Calu3 (cell line): ENCODE measurements at regions not wholly inside any gene's neighbourhood (a gene's known extent, or its start where the extent isn't known, plus 50 kb on each side); places are given as distances from the start of the nearest gene placed in this dataset.

Source experiments
- BruUV-seq: library from RNA; stranded (reverse); fragments of 400-500 nt; replicated peaks from 2 replicates; lab custom pipeline; 2021; lab: Mats Ljungman, UMichigan
- CTCF ChIA-PET: fragments of 300-600 bp; sonication (Branson Sonifier 250); formaldehyde crosslinking; loops from one replicate; lab custom pipeline; 2022; ENCODE audit warnings: antibody characterized with exemption; lab: Charles Lee
- DNase-seq: peaks from one replicate; pipeline ENCODE4 v3.0.0; 2022
- H3K27ac Mint-ChIP-seq: one replicate; pipeline ENCODE4 v1.8.0; 2022; ENCODE audit warnings: mixed read lengths; ENCODE audit not compliant: unreplicated experiment
- H3K27me3 Mint-ChIP-seq: one replicate; pipeline ENCODE4 v1.8.0; 2022; ENCODE audit warnings: mixed read lengths; ENCODE audit not compliant: unreplicated experiment
- H3K36me3 Mint-ChIP-seq: one replicate; pipeline ENCODE4 v1.8.0; 2022; ENCODE audit warnings: mild to moderate bottlenecking, moderate library complexity, mixed read lengths; ENCODE audit not compliant: insufficient read depth, unreplicated experiment
- H3K4me1 Mint-ChIP-seq: one replicate; pipeline ENCODE4 v1.8.0; 2022; ENCODE audit warnings: mild to moderate bottlenecking, low read depth, mixed read lengths; ENCODE audit not compliant: unreplicated experiment
- H3K4me3 Mint-ChIP-seq: one replicate; pipeline ENCODE4 v1.8.0; 2022; ENCODE audit warnings: mild to moderate bottlenecking, low read depth, moderate library complexity, mixed read lengths; ENCODE audit not compliant: unreplicated experiment
- H3K9me3 Mint-ChIP-seq: one replicate; pipeline ENCODE4 v1.8.0; 2022; ENCODE audit warnings: low read depth, mixed read lengths; ENCODE audit not compliant: unreplicated experiment
- CTCF ChIP-seq: fragments of 200-600 bp; IDR thresholded peaks from one replicate; pipeline ENCODE4 v1.8.0; 2022; ENCODE audit warnings: antibody characterized with exemption; ENCODE audit not compliant: unreplicated experiment
- intact Hi-C: fragments of 100-400 bp; cut with micrococcal nuclease; formaldehyde crosslinking; loops from one replicate; pipeline ENCODE4 v1.10.0; 2022; ENCODE audit not compliant: unreplicated experiment

- no peaks in the 10 kb centered on the region for H3K4me1 Mint-ChIP-seq
- BruUV-seq: no TSS peak
- intact Hi-C loops: no loop called here
- no peak overlapping the region for H3K27ac Mint-ChIP-seq
- no peaks in the 10 kb centered on the region for H3K36me3 Mint-ChIP-seq
- no peaks in the 10 kb centered on the region for H3K9me3 Mint-ChIP-seq
- H3K4me3 Mint-ChIP-seq: no peak overlapping the region
- TF ChIP-seq CTCF: no peak
- no peak for DNase-seq
- CTCF ChIA-PET: no interaction called here
- no peaks in the 10 kb centered on the region for H3K27me3 Mint-ChIP-seq
Observed at GRCh38 chr3:17982211-17982880, 239.9 kb upstream of the TBC1D5 start.

- Mint-ChIP-seq H3K27me3 (no peaks in the 10 kb centered on the region), H3K27ac (no peak overlapping the region), H3K4me1 (no peaks in the 10 kb centered on the region), H3K9me3 (no peaks in the 10 kb centered on the region), H3K4me3 (no peak overlapping the region), H3K36me3 (no peaks in the 10 kb centered on the region)
- intact Hi-C loops: no loop called here
- no peak for TF ChIP-seq CTCF
- no peak for DNase-seq
- CTCF ChIA-PET: no interaction called here
- BruUV-seq: no TSS peak
Observed at GRCh38 chr3:17980863-17981262, 238.4 kb upstream of the TBC1D5 start.

GRCh38 chr3:17979911-17980310, 237.5 kb upstream of the TBC1D5 start:
- no peak for TF ChIP-seq CTCF
- BruUV-seq: no TSS peak
- H3K27me3 Mint-ChIP-seq: no peaks in the 10 kb centered on the region
- H3K4me1 Mint-ChIP-seq: no peaks in the 10 kb centered on the region
- CTCF ChIA-PET: no interaction called here
- no peak overlapping the region for H3K27ac Mint-ChIP-seq
- no peak for DNase-seq
- no peak overlapping the region for H3K4me3 Mint-ChIP-seq
- no peaks in the 10 kb centered on the region for H3K36me3 Mint-ChIP-seq
- H3K9me3 Mint-ChIP-seq: no peaks in the 10 kb centered on the region
- intact Hi-C loops: loop anchor here (10.0 kb wide), 1 partner anchor 315 kb away; no protein-coding TSS in a partner anchor

GRCh38 chr3:17979252-17979651, 236.8 kb upstream of the TBC1D5 start:
- Mint-ChIP-seq H3K9me3 (no peaks in the 10 kb centered on the region), H3K4me3 (no peak overlapping the region), H3K27ac (no peak overlapping the region), H3K27me3 (no peaks in the 10 kb centered on the region), H3K36me3 (no peaks in the 10 kb centered on the region), H3K4me1 (no peaks in the 10 kb centered on the region)
- intact Hi-C loops: loop anchor here (10.0 kb wide), 1 partner anchor 316 kb away; no protein-coding TSS in a partner anchor
- CTCF ChIA-PET: interaction anchor here (0.8 kb wide), 1 partner anchor 85 kb away, joined by 3 read pairs; no protein-coding TSS in a partner anchor
- no peak for DNase-seq
- BruUV-seq: no TSS peak
- TF ChIP-seq CTCF: no peak
